ENCODE measurements at regions not wholly inside any gene's neighbourhood (a gene's known extent, or its start where the extent isn't known, plus 50 kb on each side); places are given as distances from the start of the nearest gene placed in this dataset.

DNA sequence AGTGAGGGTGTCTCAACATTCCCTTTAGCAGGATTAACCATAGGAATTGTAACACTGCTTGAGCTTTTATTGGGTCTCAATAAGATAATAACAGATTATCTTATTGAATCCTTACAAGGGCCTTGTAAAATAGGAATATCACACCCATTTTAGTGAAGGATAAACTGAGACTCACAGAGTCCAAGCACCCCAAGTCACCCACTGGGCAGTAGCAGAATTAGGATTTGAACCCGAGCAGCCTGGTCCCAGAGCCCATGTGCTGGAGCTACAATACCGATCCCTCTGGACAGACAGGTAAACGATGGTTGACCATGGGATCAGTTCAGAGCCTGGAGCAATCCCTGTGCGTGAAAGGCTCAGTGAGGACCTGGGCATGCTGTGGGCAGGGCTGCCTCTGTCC lies 56.3 kb upstream of the MRPS22 start:
- TF ChIP-seq, protein P1, sequence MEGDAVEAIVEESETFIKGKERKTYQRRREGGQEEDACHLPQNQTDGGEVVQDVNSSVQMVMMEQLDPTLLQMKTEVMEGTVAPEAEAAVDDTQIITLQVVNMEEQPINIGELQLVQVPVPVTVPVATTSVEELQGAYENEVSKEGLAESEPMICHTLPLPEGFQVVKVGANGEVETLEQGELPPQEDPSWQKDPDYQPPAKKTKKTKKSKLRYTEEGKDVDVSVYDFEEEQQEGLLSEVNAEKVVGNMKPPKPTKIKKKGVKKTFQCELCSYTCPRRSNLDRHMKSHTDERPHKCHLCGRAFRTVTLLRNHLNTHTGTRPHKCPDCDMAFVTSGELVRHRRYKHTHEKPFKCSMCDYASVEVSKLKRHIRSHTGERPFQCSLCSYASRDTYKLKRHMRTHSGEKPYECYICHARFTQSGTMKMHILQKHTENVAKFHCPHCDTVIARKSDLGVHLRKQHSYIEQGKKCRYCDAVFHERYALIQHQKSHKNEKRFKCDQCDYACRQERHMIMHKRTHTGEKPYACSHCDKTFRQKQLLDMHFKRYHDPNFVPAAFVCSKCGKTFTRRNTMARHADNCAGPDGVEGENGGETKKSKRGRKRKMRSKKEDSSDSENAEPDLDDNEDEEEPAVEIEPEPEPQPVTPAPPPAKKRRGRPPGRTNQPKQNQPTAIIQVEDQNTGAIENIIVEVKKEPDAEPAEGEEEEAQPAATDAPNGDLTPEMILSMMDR (conservative IDR thresholded peaks at IDR 0.05; ENCODE audit: low read depth, low read length), result no peak
- TF ChIP-seq MAFK (IDR thresholded peaks at IDR 0.05; ENCODE audit: low read depth, low read length) (no peak), POLR2A (IDR thresholded peaks at IDR 0.05; ENCODE audit: low read depth, low read length) (no peak), MXI1 (IDR thresholded peaks at IDR 0.05; ENCODE audit: borderline replicate concordance, low read depth, low read length) (no peak), CEBPB (IDR thresholded peaks at IDR 0.05; ENCODE audit: low read depth, low read length) (no peak), RAD21 (IDR thresholded peaks at IDR 0.05; ENCODE audit: low read length) (no peak), RFX5 (IDR thresholded peaks at IDR 0.05; ENCODE audit: low read depth, low read length) (no peak), FOS (IDR thresholded peaks at IDR 0.05; ENCODE audit: low read depth, low read length) (no peak)

All from IMR-90 (cell line).